HCT116 (cell line): ENCODE measurements at regions not wholly inside any gene's neighbourhood (a gene's known extent, or its start where the extent isn't known, plus 50 kb on each side); places are given as distances from the start of the nearest gene placed in this dataset.

Experiments used
- ATAC-seq: fragments of 200-7000 bp; cut with Tn5 transposase; 2 replicates; pipeline ENCODE4 v1.9.1; 2020; ENCODE audit warnings: mild to moderate bottlenecking, moderate library complexity
- BruUV-seq: library from RNA; stranded (reverse); fragments of 400-500 nt; replicated peaks from 2 replicates; lab custom pipeline; 2021; lab: Mats Ljungman, UMichigan
- CTCF ChIA-PET: fragments of 300-600 bp; sonication (Branson Sonifier 250); formaldehyde crosslinking; loops from one replicate; lab custom pipeline; 2021; ENCODE audit warnings: antibody characterized with exemption; lab: Charles Lee
- POLR2A ChIA-PET: fragments of 300-600, 350-600 bp; sonication (Branson Sonifier 250); formaldehyde crosslinking; loops from one replicate; lab custom pipeline; 2021; ENCODE audit warnings: antibody characterized with exemption; lab: Charles Lee
- RAD21 ChIA-PET, 2 experiments: fragments of 300-600 bp; sonication (Branson Sonifier 250); formaldehyde crosslinking; loops; one replicate each; lab custom pipeline; 2023; ENCODE audit warnings: low total read pairs in 2 of 2; ENCODE audit not compliant: uncharacterized antibody in 2 of 2, unreplicated experiment in 2 of 2, low non-redundant PET in 1 of 2; lab: Charles Lee
- DNase-seq: peaks from one replicate; pipeline ENCODE4 v3.0.0-alpha.2; 2010; ENCODE audit warnings: low read depth, low spot score
- H2AFZ ChIP-seq: fragments of 200-600 bp; shearing (Covaris generic), sonication (generic); 2 replicates; pipeline ENCODE4 v1.6.1; 2017; ENCODE audit warnings: low read depth, mixed run types, mixed read lengths, antibody characterized with exemption, low read length; ENCODE audit not compliant: poor library complexity, severe bottlenecking
- H3K27ac ChIP-seq: 2 replicates; pipeline ENCODE4 v1.5.1; 2012; ENCODE audit warnings: low read depth, low read length
- H3K27me3 ChIP-seq: fragments of 200-600 bp; sonication (generic); 2 replicates; pipeline ENCODE4 v1.6.1; 2016; ENCODE audit warnings: mixed run types, low read length, mixed read lengths; ENCODE audit not compliant: insufficient read depth
- H3K36me3 ChIP-seq, 2 experiments: fragments of 200-500 bp in 1 of 2; fragments of 200-600 bp in 1 of 2; sonication (Bioruptor generic) in 1 of 2; sonication (generic) in 1 of 2; 2 replicates each; pipeline versions ENCODE4 v1.5.1 to v1.6.1; 2014 to 2016; ENCODE audit warnings: low read length in 2 of 2, inconsistent platforms in 1 of 2, mixed read lengths in 1 of 2, mixed run types in 1 of 2; ENCODE audit not compliant: insufficient read depth in 2 of 2, control insufficient read depth in 1 of 2
- H3K4me1 ChIP-seq, 2 experiments: fragments of 200-600 bp in 1 of 2; sonication (generic) in 1 of 2; 2 replicates each; pipeline versions ENCODE4 v1.5.1 to v1.6.1; 2012 to 2017; ENCODE audit warnings: low read length in 2 of 2, inconsistent platforms in 1 of 2, mild to moderate bottlenecking in 1 of 2, mixed read lengths in 1 of 2, mixed run types in 1 of 2, moderate library complexity in 1 of 2; ENCODE audit not compliant: insufficient read depth in 2 of 2, control insufficient read depth in 1 of 2
- H3K4me2 ChIP-seq: fragments of 200-600 bp; sonication (generic); 2 replicates; pipeline ENCODE4 v1.6.1; 2017; ENCODE audit warnings: mixed run types, low read length, mixed read lengths
- H3K4me3 ChIP-seq, 2 experiments: fragments of 200-600 bp in 1 of 2; sonication (generic) in 1 of 2; replicated peaks in 1 of 2; 2 replicates each; pipeline ENCODE4 v1.5.1; 2011 to 2016; ENCODE audit warnings: low read length in 2 of 2, control low read depth in 1 of 2, low read depth in 1 of 2, mild to moderate bottlenecking in 1 of 2, mixed read lengths in 1 of 2, mixed run types in 1 of 2
- H3K79me2 ChIP-seq: fragments of 200-600 bp; sonication (generic); 2 replicates; pipeline ENCODE4 v1.6.1; 2017; ENCODE audit warnings: mild to moderate bottlenecking, mixed run types, low read length, moderate library complexity, mixed read lengths; ENCODE audit not compliant: insufficient read depth
- H3K9ac ChIP-seq: fragments of 200-600 bp; sonication (generic); 2 replicates; pipeline ENCODE4 v1.6.1; 2016; ENCODE audit warnings: low read length, mixed read lengths
- H3K9me2 ChIP-seq: fragments of 200-600 bp; sonication (generic), shearing (Covaris generic); 2 replicates; pipeline ENCODE4 v1.6.1; 2017; ENCODE audit warnings: mixed run types, mild to moderate bottlenecking, moderate library complexity; ENCODE audit not compliant: insufficient read depth
- H3K9me3 ChIP-seq, 2 experiments: fragments of 200-500 bp in 1 of 2; fragments of 200-600 bp in 1 of 2; sonication (Bioruptor generic) in 1 of 2; sonication (generic) in 1 of 2; 2 replicates each; pipeline ENCODE4 v1.6.1; 2014 to 2017; ENCODE audit warnings: low read length in 2 of 2, mixed read lengths in 2 of 2, inconsistent platforms in 1 of 2, low read depth in 1 of 2, mild to moderate bottlenecking in 1 of 2, mixed run types in 1 of 2, moderate library complexity in 1 of 2; ENCODE audit not compliant: control insufficient read depth in 1 of 2, insufficient read depth in 1 of 2
- H4K20me1 ChIP-seq: fragments of 200-600 bp; sonication (generic), shearing (Covaris generic); 2 replicates; pipeline ENCODE4 v1.6.1; 2017; ENCODE audit warnings: mixed run types, mild to moderate bottlenecking, moderate library complexity; ENCODE audit not compliant: insufficient read depth
- FOSL1 ChIP-seq: IDR thresholded peaks from 2 replicates; pipeline ENCODE4 v1.6.1; 2012; ENCODE audit warnings: low read depth
- POLR2A ChIP-seq: IDR thresholded peaks from 2 replicates; pipeline ENCODE4 v1.7.0; 2011; ENCODE audit warnings: borderline replicate concordance; ENCODE audit not compliant: insufficient read depth, insufficient read length; ENCODE audit errors: extremely low read depth
- SP1 ChIP-seq: IDR thresholded peaks from 2 replicates; pipeline ENCODE4 v1.6.1; 2012; ENCODE audit warnings: low read depth
- SRF ChIP-seq: IDR thresholded peaks from 2 replicates; pipeline ENCODE4 v1.6.1; 2012; ENCODE audit warnings: low read depth
- YY1 ChIP-seq: IDR thresholded peaks from 2 replicates; pipeline ENCODE4 v1.6.1; 2011; ENCODE audit warnings: low read length, low read depth, moderate library complexity, mild to moderate bottlenecking; ENCODE audit not compliant: insufficient replicate concordance; ENCODE audit errors: extremely low read depth
- ZFX ChIP-seq: fragments of 450-650 bp; IDR thresholded peaks from 2 replicates; pipeline ENCODE4 v1.6.1; 2017
- ZNF274 ChIP-seq: fragments of 200-500 bp; sonication (Bioruptor generic); IDR thresholded peaks from 2 replicates; pipeline ENCODE4 v1.6.1; 2014; ENCODE audit warnings: mild to moderate bottlenecking, low read depth, low read length, inconsistent platforms
- intact Hi-C: fragments of 100-400 bp; cut with micrococcal nuclease; formaldehyde crosslinking; loops from 2 replicates; pipeline ENCODE4 v1.10.0; 2022
- TF ChIP-seq, protein P1 (sequence below), 3 experiments: fragments of 200-600 bp in 1 of 3; sonication (generic) in 1 of 3; IDR thresholded peaks in 2 of 3; conservative IDR thresholded peaks in 1 of 3; 2 replicates each; pipeline ENCODE4 v1.5.1; 2012 to 2017; ENCODE audit warnings: low read depth in 2 of 3, low read length in 2 of 3, antibody characterized with exemption in 1 of 3, borderline replicate concordance in 1 of 3, control low read depth in 1 of 3, mild to moderate bottlenecking in 1 of 3, mixed read lengths in 1 of 3, mixed run types in 1 of 3, moderate library complexity in 1 of 3; ENCODE audit not compliant: insufficient read depth in 1 of 3

GRCh38 chr6:68339488-68340131, 295.5 kb upstream of the ADGRB3 start:
- H3K4me2 ChIP-seq: no peak overlapping the region
- POLR2A ChIA-PET: no interaction called here
- H3K27me3 ChIP-seq: no peaks in the 10 kb centered on the region
- H3K36me3 ChIP-seq: no peaks in the 10 kb centered on the region
- peaks cover 0 to 14% of the 10 kb centered on the region in 2 experiments; a peak in 2 of 4 replicates for H3K9me3 ChIP-seq
- H3K4me1 ChIP-seq: no peaks in the 10 kb centered on the region
- H3K9ac ChIP-seq: no peak overlapping the region
- DNase-seq (no peak), ATAC-seq (no peak)
- H3K4me3 ChIP-seq: no peak overlapping the region
- H3K79me2 ChIP-seq: no peaks in the 10 kb centered on the region
- RAD21 ChIA-PET: no interaction called here
- H3K27ac ChIP-seq: no peak overlapping the region
- H2AFZ ChIP-seq: no peak overlapping the region
- no peaks in the 10 kb centered on the region for H3K9me2 ChIP-seq
- CTCF ChIA-PET: no interaction called here
- no peaks in the 10 kb centered on the region for H4K20me1 ChIP-seq
- BruUV-seq: no TSS peak
- TF ChIP-seq ZNF274 (no peak), SRF (no peak), SP1 (no peak), YY1 (no peak), ZFX (no peak), POLR2A (no peak), FOSL1 (no peak)
- TF ChIP-seq, protein P1, sequence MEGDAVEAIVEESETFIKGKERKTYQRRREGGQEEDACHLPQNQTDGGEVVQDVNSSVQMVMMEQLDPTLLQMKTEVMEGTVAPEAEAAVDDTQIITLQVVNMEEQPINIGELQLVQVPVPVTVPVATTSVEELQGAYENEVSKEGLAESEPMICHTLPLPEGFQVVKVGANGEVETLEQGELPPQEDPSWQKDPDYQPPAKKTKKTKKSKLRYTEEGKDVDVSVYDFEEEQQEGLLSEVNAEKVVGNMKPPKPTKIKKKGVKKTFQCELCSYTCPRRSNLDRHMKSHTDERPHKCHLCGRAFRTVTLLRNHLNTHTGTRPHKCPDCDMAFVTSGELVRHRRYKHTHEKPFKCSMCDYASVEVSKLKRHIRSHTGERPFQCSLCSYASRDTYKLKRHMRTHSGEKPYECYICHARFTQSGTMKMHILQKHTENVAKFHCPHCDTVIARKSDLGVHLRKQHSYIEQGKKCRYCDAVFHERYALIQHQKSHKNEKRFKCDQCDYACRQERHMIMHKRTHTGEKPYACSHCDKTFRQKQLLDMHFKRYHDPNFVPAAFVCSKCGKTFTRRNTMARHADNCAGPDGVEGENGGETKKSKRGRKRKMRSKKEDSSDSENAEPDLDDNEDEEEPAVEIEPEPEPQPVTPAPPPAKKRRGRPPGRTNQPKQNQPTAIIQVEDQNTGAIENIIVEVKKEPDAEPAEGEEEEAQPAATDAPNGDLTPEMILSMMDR (IDR thresholded peaks at IDR 0.05 in 2 of 3, conservative IDR thresholded peaks at IDR 0.05 in 1 of 3; ENCODE audit: borderline replicate concordance in 1 of 3, insufficient read depth in 1 of 3, low read depth in 2 of 3, low read length in 2 of 3): no peak
- TF ChIP-seq, all 23 proteins: peak for 0
- intact Hi-C loops: no loop called here
